GM10266 (cell line): ENCODE measurements at regions not wholly inside any gene's neighbourhood (a gene's known extent, or its start where the extent isn't known, plus 50 kb on each side); places are given as distances from the start of the nearest gene placed in this dataset.

ENCODE experiments used
- DNase-seq: peaks from one replicate; pipeline ENCODE4 v3.0.0; 2012; ENCODE audit errors: extremely low spot score
- TF ChIP-seq, protein P1 (sequence below): IDR thresholded peaks from 2 replicates; pipeline ENCODE4 v1.5.1; 2012; ENCODE audit warnings: mild to moderate bottlenecking, low read depth; ENCODE audit not compliant: control insufficient read depth, insufficient read depth; ENCODE audit errors: missing control alignments

DNA sequence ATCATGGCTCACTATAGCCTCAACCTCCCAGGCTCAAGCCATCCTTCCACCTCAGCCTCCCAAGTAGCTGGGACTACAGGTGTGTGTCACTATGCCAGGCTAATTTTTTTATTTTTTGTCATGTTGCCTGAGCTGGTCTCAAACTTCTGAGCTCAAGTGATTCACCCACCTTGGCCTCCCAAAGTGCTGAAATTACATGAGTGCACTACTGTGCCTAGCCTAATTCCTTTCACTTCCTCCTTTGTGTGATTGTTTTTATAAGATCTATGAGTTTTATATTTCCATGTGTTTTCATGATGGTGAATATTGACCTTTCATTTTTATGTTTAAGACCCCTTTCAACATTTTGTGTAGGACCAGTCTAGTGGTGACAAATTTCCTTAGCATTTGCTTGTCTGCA, 55.2 kb upstream of the IL12B start:
- no peak for DNase-seq
- TF ChIP-seq, protein P1, sequence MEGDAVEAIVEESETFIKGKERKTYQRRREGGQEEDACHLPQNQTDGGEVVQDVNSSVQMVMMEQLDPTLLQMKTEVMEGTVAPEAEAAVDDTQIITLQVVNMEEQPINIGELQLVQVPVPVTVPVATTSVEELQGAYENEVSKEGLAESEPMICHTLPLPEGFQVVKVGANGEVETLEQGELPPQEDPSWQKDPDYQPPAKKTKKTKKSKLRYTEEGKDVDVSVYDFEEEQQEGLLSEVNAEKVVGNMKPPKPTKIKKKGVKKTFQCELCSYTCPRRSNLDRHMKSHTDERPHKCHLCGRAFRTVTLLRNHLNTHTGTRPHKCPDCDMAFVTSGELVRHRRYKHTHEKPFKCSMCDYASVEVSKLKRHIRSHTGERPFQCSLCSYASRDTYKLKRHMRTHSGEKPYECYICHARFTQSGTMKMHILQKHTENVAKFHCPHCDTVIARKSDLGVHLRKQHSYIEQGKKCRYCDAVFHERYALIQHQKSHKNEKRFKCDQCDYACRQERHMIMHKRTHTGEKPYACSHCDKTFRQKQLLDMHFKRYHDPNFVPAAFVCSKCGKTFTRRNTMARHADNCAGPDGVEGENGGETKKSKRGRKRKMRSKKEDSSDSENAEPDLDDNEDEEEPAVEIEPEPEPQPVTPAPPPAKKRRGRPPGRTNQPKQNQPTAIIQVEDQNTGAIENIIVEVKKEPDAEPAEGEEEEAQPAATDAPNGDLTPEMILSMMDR, result no peak

DNA sequence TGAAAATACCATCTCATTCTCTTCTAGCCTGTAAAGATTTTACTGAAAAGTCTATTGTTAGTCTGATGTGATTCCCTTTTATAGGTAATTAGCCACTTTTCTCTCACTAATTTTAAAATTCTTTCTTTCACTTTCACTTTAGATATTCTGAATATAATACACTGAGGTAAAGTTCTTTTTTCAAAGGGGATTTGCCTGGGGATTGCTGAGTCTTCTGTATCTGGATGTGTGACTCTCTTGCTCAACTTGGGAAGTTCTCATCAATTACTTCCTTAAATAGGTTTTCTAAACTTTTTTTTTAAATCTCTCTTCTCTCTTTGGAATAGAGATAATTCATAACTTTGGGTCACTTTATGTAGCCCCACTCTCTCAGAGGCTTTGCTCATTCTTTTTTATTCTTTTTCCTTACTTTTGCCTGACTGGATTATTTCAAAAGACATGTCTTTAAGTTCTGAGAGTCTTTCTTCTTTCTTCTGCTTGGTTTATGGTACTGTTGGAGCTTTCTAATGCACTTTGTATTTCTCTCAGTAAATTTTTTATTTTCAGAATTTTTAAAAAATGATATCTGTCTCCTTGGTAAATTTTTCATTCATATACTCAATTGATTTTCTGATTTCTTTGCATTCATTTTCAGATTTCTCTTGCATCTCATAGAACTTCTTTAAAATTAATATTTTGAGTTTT, 55.9 kb upstream of the IL12B start:
- TF ChIP-seq, protein P1, result no peak
- no peak for DNase-seq

DNA sequence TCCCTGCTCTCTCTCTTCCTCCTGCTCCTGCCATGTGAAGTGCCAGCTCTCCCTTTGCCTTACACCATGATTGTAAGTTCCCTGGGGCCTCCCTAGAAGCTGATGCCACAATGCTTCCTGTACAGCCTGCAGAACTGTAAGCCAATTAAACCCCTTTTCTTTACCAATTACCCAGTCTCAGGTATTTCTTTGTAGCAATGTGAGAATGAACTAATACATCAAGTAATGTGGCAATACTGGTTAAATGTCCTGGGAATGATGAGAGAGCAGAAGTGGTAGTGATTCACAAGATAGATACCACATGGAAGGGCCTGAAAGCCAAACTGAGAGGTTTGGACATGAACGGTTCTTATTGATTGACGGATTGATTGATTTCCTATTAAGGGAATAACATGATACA, 62.6 kb upstream of the IL12B start:
- DNase-seq, result no peak
- TF ChIP-seq, protein P1, result no peak

DNA sequence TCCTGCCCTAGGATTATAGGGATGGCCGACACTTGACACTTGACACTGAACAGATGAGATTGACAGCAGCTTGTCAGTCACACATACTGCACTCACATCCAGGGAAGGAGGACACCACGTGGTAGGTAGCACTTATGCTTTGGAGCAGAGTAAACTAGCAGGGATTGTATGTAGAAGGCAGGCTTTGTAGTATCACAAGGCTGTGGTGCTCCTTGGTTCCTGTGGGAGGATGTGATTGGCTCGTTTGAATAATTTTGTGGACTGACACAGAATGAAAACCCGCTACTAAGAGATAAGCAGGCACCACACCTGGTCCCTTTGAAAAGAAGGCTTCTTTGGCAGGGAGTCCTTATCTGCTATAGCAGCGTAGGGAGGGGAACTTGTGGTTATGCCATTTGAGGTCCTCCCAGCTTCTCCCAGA, 63.6 kb upstream of the IL12B start:
- TF ChIP-seq, protein P1, result no peak
- no peak for DNase-seq

DNA sequence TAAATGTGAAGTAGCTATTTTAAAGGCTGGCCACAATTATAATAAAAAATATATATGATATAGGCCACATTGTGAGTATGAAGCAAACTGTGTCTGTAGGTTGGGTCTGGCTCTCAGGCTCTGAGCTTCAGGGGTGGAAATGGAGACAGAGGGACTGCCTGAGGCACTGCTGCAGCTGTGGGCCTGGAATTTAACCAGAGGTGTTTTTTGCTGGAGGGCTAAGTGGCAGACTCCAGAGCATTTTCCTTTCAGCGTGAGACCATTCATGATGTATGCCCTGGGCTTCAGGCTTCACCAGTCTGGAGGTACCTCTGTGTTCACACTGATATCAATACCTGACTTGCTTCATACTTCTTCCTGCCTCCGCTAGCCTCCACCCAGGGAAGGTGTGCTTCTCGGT, 64.9 kb upstream of the IL12B start:
- no peak for DNase-seq
- TF ChIP-seq, protein P1, result no peak

DNA sequence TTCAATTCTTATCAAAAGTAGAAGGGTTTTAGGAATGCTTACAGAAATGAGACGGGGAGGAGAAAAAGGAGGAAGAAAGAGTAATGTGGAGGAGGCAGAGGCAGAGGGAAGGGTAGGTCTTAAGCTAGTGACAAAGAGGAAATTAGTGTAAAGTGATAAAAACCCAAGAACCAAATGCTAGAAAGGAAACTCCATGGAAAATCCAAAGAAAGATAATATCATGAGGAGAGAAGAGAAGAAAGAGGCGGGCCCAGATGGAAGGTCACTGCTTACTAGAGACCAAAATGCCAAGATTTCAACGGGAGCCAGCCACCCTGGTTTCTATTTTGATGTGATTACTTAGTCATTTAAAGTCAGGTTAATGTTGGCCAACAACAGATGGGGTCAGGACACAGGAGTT, 68.6 kb upstream of the IL12B start:
- TF ChIP-seq, protein P1, result no peak
- DNase-seq, result no peak

DNA sequence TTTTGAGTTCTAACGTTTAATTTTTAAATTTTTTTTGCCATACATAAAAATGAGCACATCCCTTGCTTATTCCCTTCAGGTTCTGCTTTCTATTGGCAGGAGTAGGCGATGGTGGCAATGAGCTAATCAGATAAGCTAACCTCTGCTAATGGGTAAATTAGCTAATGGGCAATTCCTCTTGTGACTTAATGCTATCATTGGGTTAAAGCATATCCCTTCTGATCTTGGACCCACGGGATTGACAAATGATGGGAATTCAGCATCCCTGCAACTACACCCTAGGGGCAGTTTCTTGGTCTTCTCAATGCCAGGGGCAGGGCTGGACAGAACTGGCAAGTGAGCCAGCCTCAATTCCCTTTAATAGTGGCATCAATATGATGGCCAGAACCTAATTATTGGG, 70.2 kb upstream of the IL12B start:
- no peak for DNase-seq
- TF ChIP-seq, protein P1, result no peak
